Stimulated activated CD8-positive, alpha-beta memory T cell treated with anti-CD3 and anti-CD28 coated beads, Interleukin-15, amount 100 ng/mL, for 4 hours (primary cell): ENCODE measurements at regions not wholly inside any gene's neighbourhood (a gene's known extent, or its start where the extent isn't known, plus 50 kb on each side); places are given as distances from the start of the nearest gene placed in this dataset.
"Not testable (repeated sequence)": the region's sequence is repeated elsewhere in the genome, so short reads cannot be mapped to it uniquely, and the experiment has no call there.

Source experiments
- DNase-seq, 2 donors: peaks; one replicate each; pipeline ENCODE4 v3.0.0-alpha.2; 2020; ENCODE audit warnings: low read depth in 2 of 2

- no peak for DNase-seq
Measured at GRCh38 chr1:234960722-234961455, 167.7 kb downstream of the TOMM20 start.

DNA sequence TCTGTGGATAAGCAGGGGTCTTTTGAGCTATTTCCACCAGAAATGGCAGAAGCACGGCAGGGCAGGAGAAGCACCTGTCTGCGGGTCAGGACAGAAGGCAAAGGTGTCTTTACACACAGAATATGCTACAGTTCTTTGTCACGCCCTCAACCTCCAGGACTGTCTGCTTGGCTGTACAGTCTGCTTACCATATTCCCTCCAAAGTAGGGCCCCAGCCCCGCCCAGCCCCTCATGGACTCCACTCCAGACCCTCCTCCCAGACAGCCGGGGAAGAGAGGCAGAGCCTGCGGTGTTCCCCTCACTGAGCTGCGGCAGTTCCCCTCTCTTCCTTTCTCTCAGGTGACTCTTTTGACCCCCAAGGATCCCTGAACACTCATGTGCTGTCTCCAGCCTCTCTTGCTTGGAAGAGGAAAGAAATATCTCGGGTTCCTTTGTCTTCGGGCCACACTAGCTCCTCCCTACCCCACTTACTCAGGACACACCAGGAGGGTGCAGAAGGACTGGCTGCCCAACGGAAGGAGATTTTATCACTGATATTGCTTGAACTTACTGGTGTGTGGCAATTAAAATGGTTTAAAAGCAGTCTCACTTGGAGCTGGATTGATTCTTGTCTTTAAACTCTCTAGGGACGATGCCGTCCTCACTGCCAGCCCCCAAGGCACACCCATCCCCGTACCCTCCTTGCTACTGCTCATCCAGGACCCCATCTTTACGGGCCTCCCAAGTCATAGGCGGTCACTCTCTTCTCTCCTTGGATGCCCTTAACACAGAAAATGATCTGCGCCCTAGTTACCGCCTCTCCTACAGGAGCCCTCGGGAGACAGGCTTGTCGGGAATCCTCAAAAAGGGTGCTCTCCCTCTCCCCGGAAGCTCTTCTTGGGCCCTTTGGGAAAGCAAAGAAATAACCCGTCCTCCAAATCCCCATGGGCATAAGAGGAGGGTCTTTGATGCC lies 169.7 kb downstream of the TOMM20 start:
- DNase-seq: no peak

DNA sequence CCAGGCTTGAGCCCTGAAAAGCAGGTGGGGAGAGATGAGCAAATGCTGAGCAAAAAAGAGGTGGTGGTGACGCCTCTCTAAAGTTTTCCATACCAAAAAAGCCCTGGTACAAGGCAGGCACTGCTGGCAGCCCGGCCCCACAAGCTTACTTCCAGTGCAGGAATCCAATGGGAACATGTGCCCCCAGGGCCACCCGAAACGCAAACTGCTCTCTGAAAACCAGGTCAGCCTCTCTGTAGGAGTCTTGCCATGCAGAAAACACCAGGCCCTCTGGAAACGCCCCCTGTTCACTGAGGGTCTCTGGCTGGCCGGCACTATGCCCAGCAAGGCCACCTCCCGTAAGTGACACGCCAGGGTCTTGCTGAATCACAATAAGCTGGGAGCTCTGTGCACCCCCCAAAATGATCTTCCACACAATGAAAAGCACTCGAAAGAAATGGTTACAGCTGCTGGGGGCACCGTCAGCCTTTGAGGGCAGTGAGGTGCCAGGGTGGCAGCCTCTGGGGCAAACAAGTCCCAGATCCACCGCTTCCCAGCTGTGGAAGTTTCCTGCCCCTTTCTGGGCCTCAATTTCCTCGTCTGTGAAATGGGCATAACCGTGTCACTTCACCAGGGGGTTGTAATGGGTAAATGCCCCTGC lies 170.5 kb downstream of the TOMM20 start:
- DNase-seq: no peak

GRCh38 chr1:234957330-234958065 lies 171.1 kb downstream of the TOMM20 start:
- no peak for DNase-seq

GRCh38 chr1:234956821-234957329 lies 171.8 kb downstream of the TOMM20 start:
- DNase-seq: no peak

GRCh38 chr1:234955107-234955731 lies 173.4 kb downstream of the TOMM20 start:
- no peak for DNase-seq

DNA sequence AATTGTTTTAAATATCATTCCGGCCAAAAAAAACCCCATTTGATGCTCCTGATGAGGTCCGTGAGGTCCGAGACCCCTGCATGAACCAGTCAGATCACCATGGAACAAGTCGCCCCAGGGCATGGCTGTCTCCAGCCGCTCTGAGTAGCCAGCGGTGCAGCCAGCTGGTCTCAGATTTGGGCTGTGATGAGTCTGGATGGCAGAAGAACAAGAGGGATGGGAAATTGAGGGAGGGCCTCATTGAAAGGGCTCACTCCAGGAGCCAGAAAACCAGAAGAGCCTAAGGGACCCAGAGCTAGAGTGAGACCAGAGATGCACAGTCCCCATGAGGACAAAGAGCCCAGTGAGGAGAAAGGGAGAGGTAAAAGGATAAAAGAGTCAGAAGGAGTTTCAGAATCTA lies 174.0 kb downstream of the TOMM20 start:
- no peak for DNase-seq

- DNase-seq: no peak
Measured at GRCh38 chr1:234953655-234954405, 174.8 kb downstream of the TOMM20 start.

GRCh38 chr1:234950598-234950997 lies 178.0 kb downstream of the TOMM20 start:
- DNase-seq: no peak

DNA sequence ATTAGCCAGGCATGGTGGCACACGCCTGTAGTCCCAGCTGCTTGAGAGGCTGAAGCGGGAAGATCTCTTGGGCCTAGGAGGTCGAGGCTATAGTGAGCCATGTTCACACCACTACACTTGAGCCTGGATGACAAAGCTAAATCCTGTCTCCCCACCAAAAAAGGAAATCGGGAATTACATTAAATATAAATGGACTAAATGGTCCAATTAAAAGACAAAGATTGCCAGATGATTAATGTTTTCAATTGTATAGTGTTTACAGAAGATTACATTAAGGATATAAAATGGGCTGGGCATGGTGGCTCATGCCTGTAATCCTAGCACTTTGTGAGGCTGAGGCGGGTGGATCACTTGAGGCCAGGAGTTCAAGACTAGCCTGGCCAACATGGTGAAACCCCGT lies 179.1 kb downstream of the TOMM20 start:
- DNase-seq: not testable (repeated sequence)

- no peak for DNase-seq
Measured at GRCh38 chr1:234944439-234945344, 183.9 kb downstream of the TOMM20 start.

GRCh38 chr1:234943836-234944402 lies 184.7 kb downstream of the TOMM20 start:
- DNase-seq: no peak

GRCh38 chr1:234942879-234943506 lies 185.6 kb downstream of the TOMM20 start:
- no peak for DNase-seq

DNA sequence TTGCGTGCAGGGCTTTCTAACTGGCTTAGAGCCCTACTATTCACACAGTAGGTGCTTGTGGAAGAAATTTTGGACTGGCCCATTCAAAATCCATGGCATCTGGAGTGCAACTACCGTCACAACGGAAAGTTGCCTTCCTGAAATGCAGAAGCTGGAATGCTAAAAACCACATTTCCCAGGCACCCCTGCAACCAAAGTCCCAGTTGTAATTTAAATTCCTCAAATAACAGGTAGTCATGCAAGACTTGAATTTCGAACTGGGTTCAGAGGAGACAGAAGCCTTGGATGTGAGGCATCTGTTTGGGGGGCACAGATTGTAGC lies 186.7 kb downstream of the TOMM20 start:
- DNase-seq: no peak

DNA sequence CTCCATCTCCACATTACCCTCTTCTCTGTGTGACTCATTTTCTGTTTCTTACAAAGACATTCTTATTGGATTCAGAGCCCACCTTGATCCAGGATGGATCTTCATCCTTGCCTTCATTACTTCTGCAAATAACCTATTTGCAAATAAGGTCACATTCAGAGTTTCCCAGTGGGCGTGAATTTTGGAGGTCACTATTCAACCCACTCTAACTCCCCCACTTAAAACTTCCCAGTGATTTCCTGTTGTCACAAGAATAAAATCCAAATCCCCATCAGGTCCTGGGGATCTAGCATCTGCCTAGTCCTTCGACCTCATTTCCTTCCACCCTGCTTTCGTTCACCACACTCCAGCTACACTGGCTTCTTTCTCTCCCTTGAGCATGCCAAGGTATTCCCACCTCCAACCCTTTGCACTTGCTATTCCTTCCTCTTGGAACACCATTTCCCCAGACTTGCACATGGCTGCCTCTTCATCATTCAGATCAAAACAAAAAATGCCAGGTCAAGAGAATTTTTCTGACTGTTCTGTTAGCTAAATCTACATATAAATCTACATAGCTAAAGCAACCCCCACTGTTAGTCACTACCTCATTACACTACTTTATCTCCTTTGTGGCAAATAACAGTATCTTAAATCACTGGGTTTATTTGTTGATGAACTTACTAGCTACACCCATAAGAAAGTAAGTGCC lies 187.2 kb downstream of the TOMM20 start:
- DNase-seq: no peak

- no peak for DNase-seq
Measured at GRCh38 chr1:234940841-234941240, 187.8 kb downstream of the TOMM20 start.

GRCh38 chr1:234938924-234939323 lies 189.7 kb downstream of the TOMM20 start:
- no peak for DNase-seq

GRCh38 chr1:234938135-234938534 lies 190.5 kb downstream of the TOMM20 start:
- no peak for DNase-seq
